DOHH2 (cell line): ENCODE measurements at regions not wholly inside any gene's neighbourhood (a gene's known extent, or its start where the extent isn't known, plus 50 kb on each side); places are given as distances from the start of the nearest gene placed in this dataset.
"Not testable (repeated sequence)": the region's sequence is repeated elsewhere in the genome, so short reads cannot be mapped to it uniquely, and the experiment has no call there.

ENCODE experiments used
- CTCF ChIP-seq: fragments of 200-600 bp; sonication (generic); IDR thresholded peaks from one replicate; pipeline ENCODE4 v1.5.1; 2014; ENCODE audit warnings: antibody characterized with exemption, mild to moderate bottlenecking, low read depth, low read length; ENCODE audit not compliant: poor library complexity, severe bottlenecking
- EZH2phosphoT487 ChIP-seq: fragments of 200-600 bp; sonication (generic); IDR thresholded peaks from 2 replicates; pipeline ENCODE4 v1.6.1; 2017; ENCODE audit warnings: borderline replicate concordance, mild to moderate bottlenecking, antibody characterized with exemption, low read length, moderate library complexity, mixed read lengths

- TF ChIP-seq CTCF: peak; percentile 67
- TF ChIP-seq EZH2phosphoT487: not testable (repeated sequence)
Observed at GRCh38 chr1:148371551-148371994, 111.5 kb downstream of the PPIAL4G start.
